Hematopoietic multipotent progenitor cell treated with erythropoietin and hydrocortisone succinate and interleukin-3 and kit ligand, for 8 days (in vitro differentiated cells): ENCODE measurements at regions not wholly inside any gene's neighbourhood (a gene's known extent, or its start where the extent isn't known, plus 50 kb on each side); places are given as distances from the start of the nearest gene placed in this dataset.

Experiments used
- DNase-seq: peaks from one replicate; pipeline ENCODE4 v3.0.0-alpha.2; 2015

- no peak for DNase-seq
Measured at GRCh38 chr16:79327836-79328235, 272.7 kb downstream of the MAF start.

- DNase-seq, result no peak
Measured at GRCh38 chr16:79326549-79326948, 274.0 kb downstream of the MAF start.

- DNase-seq, result no peak
Measured at GRCh38 chr16:79325226-79325945, 275.2 kb downstream of the MAF start.

GRCh38 chr16:79320956-79321355 is 279.6 kb downstream of the MAF start:
- DNase-seq, result no peak

GRCh38 chr16:79318143-79318899 is 282.2 kb downstream of the MAF start:
- no peak for DNase-seq

- DNase-seq, result no peak
Measured at GRCh38 chr16:79317521-79317920, 283.0 kb downstream of the MAF start.

GRCh38 chr16:79317026-79317425 is 283.5 kb downstream of the MAF start:
- DNase-seq, result no peak

- DNase-seq, result no peak
Measured at GRCh38 chr16:79316004-79316458, 284.5 kb downstream of the MAF start.

GRCh38 chr16:79312502-79312901 is 288.0 kb downstream of the MAF start:
- DNase-seq, result no peak

GRCh38 chr16:79310710-79311109 is 289.8 kb downstream of the MAF start:
- DNase-seq, result no peak

GRCh38 chr16:79309606-79310005 is 290.9 kb downstream of the MAF start:
- no peak for DNase-seq

GRCh38 chr16:79307214-79307613 is 293.3 kb downstream of the MAF start:
- DNase-seq, result no peak

GRCh38 chr16:79305074-79305473 is 295.5 kb downstream of the MAF start:
- no peak for DNase-seq

- no peak for DNase-seq
Measured at GRCh38 chr16:79303959-79304387, 296.6 kb downstream of the MAF start.

- DNase-seq, result no peak
Measured at GRCh38 chr16:79303206-79303605, 297.3 kb downstream of the MAF start.

GRCh38 chr16:79302731-79303130 is 297.8 kb downstream of the MAF start:
- no peak for DNase-seq

- DNase-seq, result no peak
Measured at GRCh38 chr16:79301051-79301450, 299.5 kb downstream of the MAF start.

GRCh38 chr16:79298894-79299799 is 301.4 kb downstream of the MAF start:
- DNase-seq, result no peak

- DNase-seq, result no peak
Measured at GRCh38 chr16:79298476-79298875, 302.1 kb downstream of the MAF start.

GRCh38 chr16:79297805-79298204 is 302.7 kb downstream of the MAF start:
- DNase-seq, result no peak

GRCh38 chr16:79297296-79297695 is 303.2 kb downstream of the MAF start:
- DNase-seq, result no peak

- no peak for DNase-seq
Measured at GRCh38 chr16:79296491-79296890, 304.0 kb downstream of the MAF start.

- DNase-seq, result no peak
Measured at GRCh38 chr16:79295746-79296145, 304.8 kb downstream of the MAF start.
